ENCODE measurements at regions not wholly inside any gene's neighbourhood (a gene's known extent, or its start where the extent isn't known, plus 50 kb on each side); places are given as distances from the start of the nearest gene placed in this dataset.
A peak's percentile ranks its signal among the peaks of the same experiment; 100 is the strongest.

GRCh38 chr10:29826801-29827450, 192.2 kb upstream of the SVIL start:
- H3K4me1 ChIP-seq (ENCODE audit: control insufficient read depth, extremely low read depth, insufficient read depth, low read length), result peaks cover 13% of the 10 kb centered on the region
- intact Hi-C loops (cut with micrococcal nuclease), result no loop called here
- H3K79me2 ChIP-seq (ENCODE audit: control insufficient read depth, insufficient read depth, low read length), result no peaks in the 10 kb centered on the region
- no peak overlapping the region for H2AFZ ChIP-seq (ENCODE audit: low read depth, low read length)
- DNase-seq (ENCODE audit: low read depth, low spot score) (peak; percentile 47), FAIRE-seq (no peak)
- dilution Hi-C loops (cut with MboI; ENCODE audit: extremely low pct_ligation_motif_present, low sequenced_read_pairs), result no loop called here
- POLR2A ChIA-PET, result no interaction called here
- H3K9me1 ChIP-seq (replicated peaks; ENCODE audit: control insufficient read depth, extremely low read depth, insufficient read depth, low read length), result no peaks in the 10 kb centered on the region
- H3K9ac ChIP-seq (replicated peaks; ENCODE audit: extremely low read depth, insufficient read depth, low read length), result no peak overlapping the region
- CTCF ChIA-PET, result interaction anchor here (1.0 to 1.6 kb wide), 4 partner anchors 8 to 314 kb away, joined by 3 to 4 read pairs (median 3); no protein-coding TSS in a partner anchor
- H3K27ac ChIP-seq (ENCODE audit: insufficient read depth, low read depth, low read length), result no peak overlapping the region
- no TSS peak for BruUV-seq (replicated peaks)
- no peak overlapping the region for H3K4me3 ChIP-seq (replicated peaks in 1 of 3; ENCODE audit: insufficient read depth in 1 of 3, low read depth in 1 of 3, low read length in 3 of 3)
- no peaks in the 10 kb centered on the region for H3K27me3 ChIP-seq (ENCODE audit: control insufficient read depth in 2 of 2, insufficient read depth in 2 of 2, low read length in 2 of 2)
- TF ChIP-seq FOS (IDR thresholded peaks at IDR 0.05; ENCODE audit: borderline replicate concordance, insufficient read depth, low read length) (peak; percentile 2), CTCF (IDR thresholded peaks at IDR 0.05; ENCODE audit: extremely low read depth in 1 of 2, insufficient read depth in 1 of 2, low read depth in 1 of 2, low read length in 2 of 2) (no peak)
- no peak overlapping the region for H3K4me2 ChIP-seq (ENCODE audit: insufficient read depth, low read length)
- H4K20me1 ChIP-seq (replicated peaks; ENCODE audit: control insufficient read depth, extremely low read depth, insufficient read depth, low read length), result no peaks in the 10 kb centered on the region
- H3K36me3 ChIP-seq (ENCODE audit: control insufficient read depth in 2 of 2, extremely low read depth in 1 of 2, insufficient read depth in 2 of 2, low read length in 2 of 2), result no peaks in the 10 kb centered on the region
- no peaks in the 10 kb centered on the region for H3K9me3 ChIP-seq (replicated peaks; ENCODE audit: control insufficient read depth, insufficient read depth, low read length)

GRCh38 chr10:29826221-29826620, 191.4 kb upstream of the SVIL start:
- intact Hi-C loops (cut with micrococcal nuclease) (no loop called here), dilution Hi-C loops (cut with MboI; ENCODE audit: extremely low pct_ligation_motif_present, low sequenced_read_pairs) (no loop called here)
- H2AFZ ChIP-seq (ENCODE audit: low read depth, low read length), result no peak overlapping the region
- POLR2A ChIA-PET, result no interaction called here
- DNase-seq (ENCODE audit: low read depth, low spot score), result no peak
- H3K9me3 ChIP-seq (replicated peaks; ENCODE audit: control insufficient read depth, insufficient read depth, low read length), result no peaks in the 10 kb centered on the region
- H3K9me1 ChIP-seq (replicated peaks; ENCODE audit: control insufficient read depth, extremely low read depth, insufficient read depth, low read length), result no peaks in the 10 kb centered on the region
- no peaks in the 10 kb centered on the region for H3K36me3 ChIP-seq (ENCODE audit: control insufficient read depth in 2 of 2, extremely low read depth in 1 of 2, insufficient read depth in 2 of 2, low read length in 2 of 2)
- no peak for TF ChIP-seq JUN (IDR thresholded peaks at IDR 0.05; ENCODE audit: borderline replicate concordance, insufficient read depth, insufficient read length, low read depth)
- no peak for TF ChIP-seq EZH2 (IDR thresholded peaks at IDR 0.05; ENCODE audit: borderline replicate concordance, low read depth, low read length, severe bottlenecking)
- TF ChIP-seq GATA2 (IDR thresholded peaks at IDR 0.05; ENCODE audit: insufficient read depth, insufficient read length, low read depth, low read length), result no peak
- TF ChIP-seq FOS (IDR thresholded peaks at IDR 0.05; ENCODE audit: borderline replicate concordance, insufficient read depth, low read length), result no peak
- CTCF ChIA-PET, result interaction anchor here (1.0 to 1.6 kb wide), 4 partner anchors 8 to 313 kb away, joined by 3 to 4 read pairs (median 3); no protein-coding TSS in a partner anchor
- H3K79me2 ChIP-seq (ENCODE audit: control insufficient read depth, insufficient read depth, low read length), result no peaks in the 10 kb centered on the region
- H3K27ac ChIP-seq (ENCODE audit: insufficient read depth, low read depth, low read length), result no peak overlapping the region
- H3K4me3 ChIP-seq (replicated peaks in 1 of 3; ENCODE audit: insufficient read depth in 1 of 3, low read depth in 1 of 3, low read length in 3 of 3), result no peak overlapping the region
- FAIRE-seq, result no peak
- H3K9ac ChIP-seq (replicated peaks; ENCODE audit: extremely low read depth, insufficient read depth, low read length), result no peak overlapping the region
- H4K20me1 ChIP-seq (replicated peaks; ENCODE audit: control insufficient read depth, extremely low read depth, insufficient read depth, low read length), result no peaks in the 10 kb centered on the region
- no peaks in the 10 kb centered on the region for H3K27me3 ChIP-seq (ENCODE audit: control insufficient read depth in 2 of 2, insufficient read depth in 2 of 2, low read length in 2 of 2)
- no TSS peak for BruUV-seq (replicated peaks)
- peaks cover 13% of the 10 kb centered on the region for H3K4me1 ChIP-seq (ENCODE audit: control insufficient read depth, extremely low read depth, insufficient read depth, low read length)
- H3K4me2 ChIP-seq (ENCODE audit: insufficient read depth, low read length), result no peak overlapping the region

All from endothelial cell of umbilical vein (primary cell).